ENCODE measurements at regions not wholly inside any gene's neighbourhood (a gene's known extent, or its start where the extent isn't known, plus 50 kb on each side); places are given as distances from the start of the nearest gene placed in this dataset.

DNA sequence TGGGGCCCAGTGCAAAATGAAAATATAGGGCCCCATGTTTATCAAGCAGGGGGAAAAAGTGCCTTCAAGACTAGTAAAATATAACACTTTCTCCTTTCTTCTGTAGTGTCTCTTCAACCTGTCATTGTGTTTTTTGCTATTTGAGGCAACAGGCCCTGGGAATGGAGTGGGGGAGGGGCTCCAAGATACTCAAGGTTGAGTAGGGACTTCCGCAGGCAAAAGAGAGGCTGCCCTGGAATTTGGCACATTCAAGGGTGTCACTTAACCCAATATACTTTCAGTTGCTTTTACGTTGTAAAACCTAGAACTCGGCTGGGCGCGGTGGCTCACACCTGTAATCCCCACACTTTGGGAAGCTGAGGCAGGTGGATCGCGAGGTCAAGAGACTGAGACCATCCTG lies 154.9 kb downstream of the ALDH8A1 start:
- TF ChIP-seq EZH2 (IDR thresholded peaks at IDR 0.05; ENCODE audit: insufficient read depth, poor library complexity, severe bottlenecking) (no peak), EZH2phosphoT487 (IDR thresholded peaks at IDR 0.05; ENCODE audit: insufficient read depth, low read depth) (no peak)
